ENCODE measurements at regions not wholly inside any gene's neighbourhood (a gene's known extent, or its start where the extent isn't known, plus 50 kb on each side); places are given as distances from the start of the nearest gene placed in this dataset.

- H4K20me1 ChIP-seq (ENCODE audit: insufficient read depth, low read length): no peaks in the 10 kb centered on the region
- H2AFZ ChIP-seq (ENCODE audit: low read length): no peak overlapping the region
- no peaks in the 10 kb centered on the region for H3K27me3 ChIP-seq (ENCODE audit: insufficient read depth, low read length)
- no peak overlapping the region for H3K27ac ChIP-seq (ENCODE audit: low read depth, low read length, poor library complexity, severe bottlenecking)
- no peak overlapping the region for H3K9ac ChIP-seq (ENCODE audit: low read length)
- H3F3A ChIP-seq (ENCODE audit: insufficient read depth, low read length): no peaks in the 10 kb centered on the region
- no peaks in the 10 kb centered on the region for H3K36me3 ChIP-seq (ENCODE audit: insufficient read depth, low read length)
- TF ChIP-seq EZH2 (IDR thresholded peaks at IDR 0.05; ENCODE audit: borderline replicate concordance, low read length): no peak
- TF ChIP-seq CTCF (IDR thresholded peaks at IDR 0.05; ENCODE audit: low read length): no peak
- peaks cover 4% of the 10 kb centered on the region for H3K4me1 ChIP-seq (ENCODE audit: insufficient read depth, low read length, severe bottlenecking)
- no peaks in the 10 kb centered on the region for H3K9me3 ChIP-seq (ENCODE audit: low read length)
- no peak overlapping the region for H3K4me3 ChIP-seq (ENCODE audit: low read depth, low read length, poor library complexity, severe bottlenecking)
- H3K79me2 ChIP-seq (ENCODE audit: insufficient read depth, low read length): no peaks in the 10 kb centered on the region
- H3K4me2 ChIP-seq (ENCODE audit: low read length): no peak overlapping the region
- H3K9me2 ChIP-seq (ENCODE audit: low read depth, low read length): no peaks in the 10 kb centered on the region
These were observed 235.3 kb upstream of the ERBB4 start for GRCh38 chr2:212773808-212774339.

- no peaks in the 10 kb centered on the region for H3K9me3 ChIP-seq (ENCODE audit: low read length)
These were observed 231.6 kb upstream of the ERBB4 start for GRCh38 chr2:212770240-212770639.

GRCh38 chr2:212766921-212767320, 228.3 kb upstream of the ERBB4 start:
- no peak overlapping the region for H3K4me3 ChIP-seq (ENCODE audit: low read depth, low read length, poor library complexity, severe bottlenecking)
- no peaks in the 10 kb centered on the region for H3K79me2 ChIP-seq (ENCODE audit: insufficient read depth, low read length)
- no peak overlapping the region for H2AFZ ChIP-seq (ENCODE audit: low read length)
- no peak overlapping the region for H3K27ac ChIP-seq (ENCODE audit: low read depth, low read length, poor library complexity, severe bottlenecking)
- H3K36me3 ChIP-seq (ENCODE audit: insufficient read depth, low read length): no peaks in the 10 kb centered on the region
- no peak for TF ChIP-seq EZH2 (IDR thresholded peaks at IDR 0.05; ENCODE audit: borderline replicate concordance, low read length)
- TF ChIP-seq CTCF (IDR thresholded peaks at IDR 0.05; ENCODE audit: low read length): no peak
- no peaks in the 10 kb centered on the region for H3F3A ChIP-seq (ENCODE audit: insufficient read depth, low read length)
- no peaks in the 10 kb centered on the region for H3K27me3 ChIP-seq (ENCODE audit: insufficient read depth, low read length)
- H3K4me2 ChIP-seq (ENCODE audit: low read length): no peak overlapping the region
- H3K9me2 ChIP-seq (ENCODE audit: low read depth, low read length): no peaks in the 10 kb centered on the region
- no peak overlapping the region for H3K9ac ChIP-seq (ENCODE audit: low read length)
- H3K4me1 ChIP-seq (ENCODE audit: insufficient read depth, low read length, severe bottlenecking): no peaks in the 10 kb centered on the region
- H4K20me1 ChIP-seq (ENCODE audit: insufficient read depth, low read length): no peaks in the 10 kb centered on the region
- no peaks in the 10 kb centered on the region for H3K9me3 ChIP-seq (ENCODE audit: low read length)

More at GRCh38 chr2:212770240-212770639, 231.6 kb upstream of the ERBB4 start:
- Histone ChIP-seq H3K4me1 (ENCODE audit: insufficient read depth, low read length, severe bottlenecking) (no peaks in the 10 kb centered on the region), H3K36me3 (ENCODE audit: insufficient read depth, low read length) (no peaks in the 10 kb centered on the region), H3K27ac (ENCODE audit: low read depth, low read length, poor library complexity, severe bottlenecking) (no peak overlapping the region), H3K27me3 (ENCODE audit: insufficient read depth, low read length) (no peaks in the 10 kb centered on the region), H3K4me3 (ENCODE audit: low read depth, low read length, poor library complexity, severe bottlenecking) (no peak overlapping the region), H3K79me2 (ENCODE audit: insufficient read depth, low read length) (no peaks in the 10 kb centered on the region), H3K9me2 (ENCODE audit: low read depth, low read length) (no peaks in the 10 kb centered on the region), H2AFZ (ENCODE audit: low read length) (no peak overlapping the region), H3F3A (ENCODE audit: insufficient read depth, low read length) (no peaks in the 10 kb centered on the region), H3K4me2 (ENCODE audit: low read length) (no peak overlapping the region), H3K9ac (ENCODE audit: low read length) (no peak overlapping the region), H4K20me1 (ENCODE audit: insufficient read depth, low read length) (no peaks in the 10 kb centered on the region)
- TF ChIP-seq EZH2 (IDR thresholded peaks at IDR 0.05; ENCODE audit: borderline replicate concordance, low read length) (no peak), CTCF (IDR thresholded peaks at IDR 0.05; ENCODE audit: low read length) (no peak)
